ENCODE measurements at regions not wholly inside any gene's neighbourhood (a gene's known extent, or its start where the extent isn't known, plus 50 kb on each side); places are given as distances from the start of the nearest gene placed in this dataset.

DNA sequence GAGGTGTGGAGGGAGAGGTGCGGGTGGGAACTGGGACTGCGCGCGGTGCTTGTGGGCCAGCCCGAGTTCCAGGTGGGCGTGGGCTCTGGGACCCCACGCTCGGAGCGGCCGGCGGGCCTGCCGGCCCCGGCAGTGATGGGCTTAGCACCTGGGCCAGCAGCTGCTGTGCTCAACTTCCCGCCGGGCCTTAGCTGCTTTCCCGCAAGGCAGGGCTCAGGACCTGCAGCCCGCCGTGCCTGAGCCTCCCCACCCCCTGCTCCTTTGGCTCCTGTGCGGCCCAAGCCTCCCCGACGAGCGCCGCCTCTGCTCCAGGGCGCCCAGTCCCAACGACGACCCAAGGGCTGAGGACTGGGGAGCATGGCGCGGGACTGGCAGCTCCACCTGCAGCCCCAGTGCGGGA lies 232.7 kb downstream of the FGFR2 start:
- WGBS, 4 donors: 94 to 97% (median 97%) methylated on average over 21 to 29 of the region's 29 CpGs
- Histone ChIP-seq H3K27me3 (no peaks in the 10 kb centered on the region), H3K9me3 (replicated peaks in 1 of 3) (no peaks in the 10 kb centered on the region), H3K36me3 (replicated peaks in 1 of 2) (no peaks in the 10 kb centered on the region), H3K27ac (no peak overlapping the region), H3K4me1 (replicated peaks in 1 of 2) (no peaks in the 10 kb centered on the region), H3K4me3 (no peak overlapping the region)
- DNase-seq: no peak
- intact Hi-C loops (cut with DNase I): no loop called here
- TF ChIP-seq CTCF (IDR thresholded peaks at IDR 0.05): no peak
- TF ChIP-seq POLR2A (IDR thresholded peaks at IDR 0.05): no peak

- no peak overlapping the region for H3K27ac ChIP-seq
- no peak for TF ChIP-seq POLR2A (IDR thresholded peaks at IDR 0.05)
- TF ChIP-seq CTCF (IDR thresholded peaks at IDR 0.05): no peak
Measured at GRCh38 chr10:121368347-121369025, 229.8 kb downstream of the FGFR2 start.

GRCh38 chr10:121369616-121370015 lies 228.6 kb downstream of the FGFR2 start:
- DNase-seq: no peak
- Histone ChIP-seq H3K27ac (no peak overlapping the region), H3K27me3 (no peaks in the 10 kb centered on the region), H3K36me3 (replicated peaks in 1 of 2) (no peaks in the 10 kb centered on the region), H3K4me3 (no peak overlapping the region), H3K9me3 (replicated peaks in 1 of 3) (no peaks in the 10 kb centered on the region), H3K4me1 (replicated peaks in 1 of 2) (no peaks in the 10 kb centered on the region)
- WGBS, 4 donors: 62 to 76% (median 67%) methylated on average over 3 of the region's 3 CpGs
- intact Hi-C loops (cut with DNase I): no loop called here
- no peak for TF ChIP-seq CTCF (IDR thresholded peaks at IDR 0.05)
- no peak for TF ChIP-seq POLR2A (IDR thresholded peaks at IDR 0.05)

More at GRCh38 chr10:121368347-121369025, 229.8 kb downstream of the FGFR2 start:
- Histone ChIP-seq H3K4me1 (replicated peaks in 1 of 2) (no peaks in the 10 kb centered on the region), H3K9me3 (replicated peaks in 1 of 3) (no peaks in the 10 kb centered on the region), H3K36me3 (replicated peaks in 1 of 2) (no peaks in the 10 kb centered on the region), H3K4me3 (no peak overlapping the region), H3K27me3 (no peaks in the 10 kb centered on the region)
- DNase-seq: no peak
- intact Hi-C loops (cut with DNase I): no loop called here
- WGBS, 4 donors: 72 to 77% (median 75%) methylated on average over 9 of the region's 9 CpGs

- no peaks in the 10 kb centered on the region for H3K9me3 ChIP-seq (replicated peaks in 1 of 3)
- no peak overlapping the region for H3K4me3 ChIP-seq
- no peak for DNase-seq
- no peaks in the 10 kb centered on the region for H3K4me1 ChIP-seq (replicated peaks in 1 of 2)
- no peaks in the 10 kb centered on the region for H3K36me3 ChIP-seq (replicated peaks in 1 of 2)
- intact Hi-C loops (cut with DNase I): no loop called here
- WGBS, 4 donors: 90 to 96% (median 91%) methylated on average over 3 of the region's 3 CpGs
- TF ChIP-seq CTCF (IDR thresholded peaks at IDR 0.05): no peak
- no peak for TF ChIP-seq POLR2A (IDR thresholded peaks at IDR 0.05)
- H3K27ac ChIP-seq: no peak overlapping the region
- H3K27me3 ChIP-seq: no peaks in the 10 kb centered on the region
Measured at GRCh38 chr10:121371836-121372235, 226.4 kb downstream of the FGFR2 start.
